GM12865 (cell line): ENCODE measurements at regions not wholly inside any gene's neighbourhood (a gene's known extent, or its start where the extent isn't known, plus 50 kb on each side); places are given as distances from the start of the nearest gene placed in this dataset.

Experiments used
- DNase-seq: peaks from one replicate; pipeline ENCODE4 v3.0.0; 2010; ENCODE audit warnings: low read depth
- H3K4me3 ChIP-seq: 2 replicates; pipeline ENCODE4 v1.5.1; 2011; ENCODE audit warnings: mild to moderate bottlenecking, low read depth, low read length, control low read depth
- TF ChIP-seq, protein P1 (sequence below): IDR thresholded peaks from 2 replicates; pipeline ENCODE4 v1.5.1; 2011; ENCODE audit warnings: low read length, control low read depth, low read depth, inconsistent platforms; ENCODE audit not compliant: insufficient read depth; ENCODE audit errors: missing control alignments

GRCh38 chr18:38980420-38980819, 1414.8 kb upstream of the CELF4 start:
- TF ChIP-seq, protein P1, sequence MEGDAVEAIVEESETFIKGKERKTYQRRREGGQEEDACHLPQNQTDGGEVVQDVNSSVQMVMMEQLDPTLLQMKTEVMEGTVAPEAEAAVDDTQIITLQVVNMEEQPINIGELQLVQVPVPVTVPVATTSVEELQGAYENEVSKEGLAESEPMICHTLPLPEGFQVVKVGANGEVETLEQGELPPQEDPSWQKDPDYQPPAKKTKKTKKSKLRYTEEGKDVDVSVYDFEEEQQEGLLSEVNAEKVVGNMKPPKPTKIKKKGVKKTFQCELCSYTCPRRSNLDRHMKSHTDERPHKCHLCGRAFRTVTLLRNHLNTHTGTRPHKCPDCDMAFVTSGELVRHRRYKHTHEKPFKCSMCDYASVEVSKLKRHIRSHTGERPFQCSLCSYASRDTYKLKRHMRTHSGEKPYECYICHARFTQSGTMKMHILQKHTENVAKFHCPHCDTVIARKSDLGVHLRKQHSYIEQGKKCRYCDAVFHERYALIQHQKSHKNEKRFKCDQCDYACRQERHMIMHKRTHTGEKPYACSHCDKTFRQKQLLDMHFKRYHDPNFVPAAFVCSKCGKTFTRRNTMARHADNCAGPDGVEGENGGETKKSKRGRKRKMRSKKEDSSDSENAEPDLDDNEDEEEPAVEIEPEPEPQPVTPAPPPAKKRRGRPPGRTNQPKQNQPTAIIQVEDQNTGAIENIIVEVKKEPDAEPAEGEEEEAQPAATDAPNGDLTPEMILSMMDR, result no peak
- no peak overlapping the region for H3K4me3 ChIP-seq
- no peak for DNase-seq

DNA sequence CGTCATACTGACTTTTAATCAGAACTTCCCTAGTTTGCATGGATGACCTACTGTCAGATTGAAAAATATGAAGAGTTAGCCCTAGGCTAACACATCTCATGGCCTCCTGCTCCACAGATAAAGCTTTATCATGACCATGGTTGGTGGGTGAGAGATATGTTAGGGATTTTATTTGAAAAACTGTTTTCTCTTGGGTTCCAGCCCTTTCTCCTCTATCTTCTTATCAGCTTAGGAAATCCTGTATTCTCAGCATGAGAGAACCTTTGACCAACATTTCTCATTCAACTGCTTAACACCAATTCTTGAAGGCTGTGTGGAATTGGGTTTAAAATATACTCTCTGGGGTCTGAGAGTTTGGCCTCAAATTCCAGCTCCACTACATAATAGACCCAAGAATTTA, 1407.0 kb upstream of the CELF4 start:
- TF ChIP-seq, protein P1, result no peak
- DNase-seq, result no peak

DNA sequence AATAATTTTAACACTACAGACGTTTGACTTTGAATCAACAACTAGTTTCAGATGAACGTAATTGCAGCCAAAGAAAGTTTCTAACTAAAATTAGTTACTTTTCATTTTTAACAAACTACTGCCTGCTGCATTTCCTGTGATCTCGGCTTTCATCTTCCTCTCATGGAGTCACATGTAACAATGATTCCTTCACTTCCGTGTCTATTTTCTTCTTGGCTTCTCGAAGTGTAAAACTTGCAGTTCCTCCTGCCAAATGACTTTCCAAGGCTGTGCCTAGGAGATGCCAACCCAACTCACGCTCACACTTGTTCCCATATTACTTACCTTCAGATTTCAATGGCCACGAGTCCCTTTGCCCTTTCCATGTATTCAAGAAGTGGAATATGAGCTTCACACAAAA, 1406.3 kb upstream of the CELF4 start:
- no peak overlapping the region for H3K4me3 ChIP-seq
- TF ChIP-seq, protein P1, result no peak
- no peak for DNase-seq

More for the DNA sequence above, 1407.0 kb upstream of the CELF4 start:
- H3K4me3 ChIP-seq, result no peak overlapping the region

GRCh38 chr18:38966841-38967240, 1401.2 kb upstream of the CELF4 start:
- no peak for DNase-seq
- H3K4me3 ChIP-seq, result no peak overlapping the region
- TF ChIP-seq, protein P1, result no peak

GRCh38 chr18:38963943-38964660, 1398.5 kb upstream of the CELF4 start:
- H3K4me3 ChIP-seq, result no peak overlapping the region
- TF ChIP-seq, protein P1, result no peak
- DNase-seq, result no peak

- TF ChIP-seq, protein P1, result no peak
- DNase-seq, result peak; percentile 61
Measured at GRCh38 chr18:38961880-38962279, 1396.3 kb upstream of the CELF4 start.

GRCh38 chr18:38957736-38958135, 1392.1 kb upstream of the CELF4 start:
- TF ChIP-seq, protein P1, result no peak
- DNase-seq, result no peak
- H3K4me3 ChIP-seq, result no peak overlapping the region

More at GRCh38 chr18:38961880-38962279, 1396.3 kb upstream of the CELF4 start:
- no peak overlapping the region for H3K4me3 ChIP-seq
